OCI-LY1 (cell line): ENCODE measurements at regions not wholly inside any gene's neighbourhood (a gene's known extent, or its start where the extent isn't known, plus 50 kb on each side); places are given as distances from the start of the nearest gene placed in this dataset.

ENCODE experiments used
- H2AFZ ChIP-seq: fragments of 200-600 bp; sonication (generic), shearing (Covaris generic); 2 replicates; pipeline ENCODE4 v1.6.0; 2014; ENCODE audit warnings: antibody characterized with exemption, mild to moderate bottlenecking, low read length
- H3F3A ChIP-seq: fragments of 200-600 bp; sonication (generic), shearing (Covaris generic); 2 replicates; pipeline ENCODE4 v1.6.0; 2014; ENCODE audit warnings: mild to moderate bottlenecking, antibody characterized with exemption, low read length, moderate library complexity; ENCODE audit not compliant: insufficient read depth
- H3K27ac ChIP-seq: fragments of 200-600 bp; sonication (generic); 2 replicates; pipeline ENCODE4 v1.5.1; 2014; ENCODE audit warnings: low read length, mixed run types, mild to moderate bottlenecking, low read depth; ENCODE audit not compliant: poor library complexity, severe bottlenecking
- H3K27me3 ChIP-seq: fragments of 200-600 bp; sonication (generic); 2 replicates; pipeline ENCODE4 v1.6.0; 2014; ENCODE audit warnings: antibody characterized with exemption, mild to moderate bottlenecking, low read length, moderate library complexity; ENCODE audit not compliant: insufficient read depth
- H3K36me3 ChIP-seq: fragments of 200-600 bp; sonication (generic); 2 replicates; pipeline ENCODE4 v1.6.1; 2014; ENCODE audit warnings: mild to moderate bottlenecking, antibody characterized with exemption, low read length, moderate library complexity, mixed read lengths; ENCODE audit not compliant: insufficient read depth
- H3K4me1 ChIP-seq: fragments of 200-600 bp; sonication (generic); 2 replicates; pipeline ENCODE4 v1.5.1; 2014; ENCODE audit warnings: mild to moderate bottlenecking, low read length, moderate library complexity; ENCODE audit not compliant: insufficient read depth, severe bottlenecking
- H3K4me2 ChIP-seq: fragments of 200-600 bp; sonication (generic), shearing (Covaris generic); 2 replicates; pipeline ENCODE4 v1.6.1; 2014; ENCODE audit warnings: low read length
- H3K4me3 ChIP-seq: fragments of 200-600 bp; sonication (generic); 2 replicates; pipeline ENCODE4 v1.5.1; 2014; ENCODE audit warnings: low read length, low read depth, mild to moderate bottlenecking, mixed read lengths; ENCODE audit not compliant: poor library complexity, severe bottlenecking
- H3K79me2 ChIP-seq: fragments of 200-600 bp; shearing (Covaris generic); 2 replicates; pipeline ENCODE4 v1.6.1; 2016; ENCODE audit warnings: mixed run types, low read length, mixed read lengths; ENCODE audit not compliant: insufficient read depth
- H3K9ac ChIP-seq: fragments of 200-600 bp; sonication (generic), shearing (Covaris generic); 2 replicates; pipeline ENCODE4 v1.6.1; 2014; ENCODE audit warnings: mild to moderate bottlenecking, low read length, mixed read lengths
- H3K9me2 ChIP-seq: fragments of 200-600 bp; sonication (generic), shearing (Covaris generic); 2 replicates; pipeline ENCODE4 v1.6.1; 2014; ENCODE audit warnings: low read depth, mild to moderate bottlenecking, low read length, mixed read lengths
- H3K9me3 ChIP-seq: fragments of 200-600 bp; shearing (Covaris generic); 2 replicates; pipeline ENCODE4 v1.6.1; 2014; ENCODE audit warnings: low read length, mixed read lengths
- H4K20me1 ChIP-seq: fragments of 200-600 bp; sonication (generic), shearing (Covaris generic); 2 replicates; pipeline ENCODE4 v1.6.0; 2016; ENCODE audit warnings: mild to moderate bottlenecking, low read length; ENCODE audit not compliant: insufficient read depth
- EZH2 ChIP-seq: fragments of 200-600 bp; sonication (generic), shearing (Covaris generic); IDR thresholded peaks from 2 replicates; pipeline ENCODE4 v1.8.0; 2017; ENCODE audit warnings: borderline replicate concordance, mixed run types, mild to moderate bottlenecking, antibody characterized with exemption, low read length, moderate library complexity, mixed read lengths
- TF ChIP-seq, protein P1 (sequence below): fragments of 200-600 bp; sonication (generic), shearing (Covaris generic); IDR thresholded peaks from 2 replicates; pipeline ENCODE4 v1.5.1; 2017; ENCODE audit warnings: mild to moderate bottlenecking, antibody characterized with exemption, low read length, moderate library complexity, mixed read lengths

DNA sequence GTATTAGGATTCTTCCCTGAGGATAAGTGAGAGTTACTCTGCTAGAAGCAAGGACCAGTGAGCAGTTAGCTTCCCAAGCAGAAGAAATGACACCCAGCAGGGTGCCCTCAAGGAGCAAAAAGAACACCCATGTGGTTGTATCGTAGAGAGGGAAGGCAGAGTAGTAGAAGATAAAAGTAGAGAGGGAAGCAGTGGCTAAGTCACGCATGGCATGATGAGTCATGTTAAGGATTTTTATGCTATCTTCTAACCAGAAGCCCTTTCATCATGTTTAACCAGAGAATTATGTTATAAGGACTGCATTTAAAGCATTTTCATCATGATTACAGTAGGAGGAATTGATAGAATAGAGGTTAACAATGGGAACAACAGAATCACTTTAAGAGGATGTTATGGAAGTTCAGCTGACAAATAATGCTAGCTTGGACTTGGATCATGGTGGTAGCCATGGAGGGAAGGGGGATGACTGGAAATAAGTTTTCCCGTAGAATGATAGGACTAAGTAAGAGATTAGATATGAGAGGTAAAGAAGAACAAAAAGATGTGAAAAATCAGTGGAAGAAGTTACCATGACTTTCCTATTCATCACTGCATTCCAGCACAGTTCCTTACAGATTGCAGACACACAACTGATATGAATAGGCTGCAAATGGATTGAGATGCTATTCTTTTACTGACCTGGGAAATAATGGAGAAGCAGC lies 383.5 kb upstream of the INTU start:
- no peaks in the 10 kb centered on the region for H3F3A ChIP-seq
- no peak overlapping the region for H3K4me3 ChIP-seq
- no peaks in the 10 kb centered on the region for H3K36me3 ChIP-seq
- H3K79me2 ChIP-seq = no peaks in the 10 kb centered on the region
- H2AFZ ChIP-seq = no peak overlapping the region
- no peaks in the 10 kb centered on the region for H4K20me1 ChIP-seq
- H3K4me2 ChIP-seq = no peak overlapping the region
- H3K4me1 ChIP-seq = no peaks in the 10 kb centered on the region
- H3K9me3 ChIP-seq = no peaks in the 10 kb centered on the region
- no peak overlapping the region for H3K27ac ChIP-seq
- no peak overlapping the region for H3K9ac ChIP-seq
- H3K9me2 ChIP-seq = no peaks in the 10 kb centered on the region
- TF ChIP-seq, protein P1, sequence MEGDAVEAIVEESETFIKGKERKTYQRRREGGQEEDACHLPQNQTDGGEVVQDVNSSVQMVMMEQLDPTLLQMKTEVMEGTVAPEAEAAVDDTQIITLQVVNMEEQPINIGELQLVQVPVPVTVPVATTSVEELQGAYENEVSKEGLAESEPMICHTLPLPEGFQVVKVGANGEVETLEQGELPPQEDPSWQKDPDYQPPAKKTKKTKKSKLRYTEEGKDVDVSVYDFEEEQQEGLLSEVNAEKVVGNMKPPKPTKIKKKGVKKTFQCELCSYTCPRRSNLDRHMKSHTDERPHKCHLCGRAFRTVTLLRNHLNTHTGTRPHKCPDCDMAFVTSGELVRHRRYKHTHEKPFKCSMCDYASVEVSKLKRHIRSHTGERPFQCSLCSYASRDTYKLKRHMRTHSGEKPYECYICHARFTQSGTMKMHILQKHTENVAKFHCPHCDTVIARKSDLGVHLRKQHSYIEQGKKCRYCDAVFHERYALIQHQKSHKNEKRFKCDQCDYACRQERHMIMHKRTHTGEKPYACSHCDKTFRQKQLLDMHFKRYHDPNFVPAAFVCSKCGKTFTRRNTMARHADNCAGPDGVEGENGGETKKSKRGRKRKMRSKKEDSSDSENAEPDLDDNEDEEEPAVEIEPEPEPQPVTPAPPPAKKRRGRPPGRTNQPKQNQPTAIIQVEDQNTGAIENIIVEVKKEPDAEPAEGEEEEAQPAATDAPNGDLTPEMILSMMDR = no peak
- no peak for TF ChIP-seq EZH2
- H3K27me3 ChIP-seq = no peaks in the 10 kb centered on the region

DNA sequence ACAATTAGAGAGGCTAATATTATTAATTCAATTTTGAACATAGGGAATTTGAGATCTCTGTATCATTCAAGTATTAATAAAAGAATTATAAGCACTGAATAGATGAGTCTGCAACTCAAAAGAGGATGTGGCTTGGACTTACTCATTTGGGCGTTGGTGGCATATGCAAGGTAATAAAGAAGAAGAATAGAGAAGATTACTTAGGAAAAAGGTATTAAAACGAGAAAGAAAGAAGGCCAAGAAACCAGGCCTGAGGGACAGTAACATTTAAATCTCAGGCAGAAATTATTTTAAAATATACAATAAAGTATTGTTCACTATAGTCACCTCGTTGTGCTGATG lies 383.0 kb upstream of the INTU start:
- H3K9ac ChIP-seq = no peak overlapping the region
- no peak overlapping the region for H3K4me3 ChIP-seq
- no peaks in the 10 kb centered on the region for H4K20me1 ChIP-seq
- H3K9me2 ChIP-seq = no peaks in the 10 kb centered on the region
- H3K9me3 ChIP-seq = no peaks in the 10 kb centered on the region
- H3K36me3 ChIP-seq = no peaks in the 10 kb centered on the region
- no peak overlapping the region for H3K27ac ChIP-seq
- H3K79me2 ChIP-seq = no peaks in the 10 kb centered on the region
- H2AFZ ChIP-seq = no peak overlapping the region
- H3F3A ChIP-seq = no peaks in the 10 kb centered on the region
- no peaks in the 10 kb centered on the region for H3K27me3 ChIP-seq
- no peak overlapping the region for H3K4me2 ChIP-seq
- H3K4me1 ChIP-seq = no peaks in the 10 kb centered on the region
- TF ChIP-seq EZH2 = no peak
- TF ChIP-seq, protein P1 = no peak

DNA sequence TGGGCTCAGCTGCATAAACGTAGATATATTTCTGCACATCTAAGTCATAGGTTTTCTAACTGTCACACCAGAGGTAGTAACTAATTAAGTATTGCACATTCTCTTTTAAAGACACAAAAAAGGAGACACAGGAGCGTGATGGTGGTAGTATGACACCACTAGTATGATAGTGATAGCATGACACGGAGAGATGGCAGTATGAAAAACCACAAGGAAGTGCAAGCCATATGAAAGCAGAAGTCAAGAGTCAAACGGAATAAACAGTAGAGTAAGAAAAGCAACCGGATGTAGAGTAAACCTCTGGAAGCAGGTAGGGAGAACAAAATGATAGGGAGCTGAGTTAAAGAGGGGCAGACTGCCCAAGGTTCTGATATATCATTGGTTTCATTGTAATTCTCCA lies 382.2 kb upstream of the INTU start:
- Histone ChIP-seq H3K27ac (no peak overlapping the region), H4K20me1 (no peaks in the 10 kb centered on the region), H3K36me3 (no peaks in the 10 kb centered on the region), H3K9me2 (no peaks in the 10 kb centered on the region), H3K9ac (no peak overlapping the region), H3K9me3 (no peaks in the 10 kb centered on the region), H3K4me1 (no peaks in the 10 kb centered on the region), H3K4me2 (no peak overlapping the region), H3K27me3 (no peaks in the 10 kb centered on the region), H3K79me2 (no peaks in the 10 kb centered on the region), H3F3A (no peaks in the 10 kb centered on the region), H2AFZ (no peak overlapping the region), H3K4me3 (no peak overlapping the region)
- TF ChIP-seq EZH2 = no peak
- TF ChIP-seq, protein P1 = no peak
